COLO829 (cell line): ENCODE measurements at regions not wholly inside any gene's neighbourhood (a gene's known extent, or its start where the extent isn't known, plus 50 kb on each side); places are given as distances from the start of the nearest gene placed in this dataset.
"Not testable (repeated sequence)": the region's sequence is repeated elsewhere in the genome, so short reads cannot be mapped to it uniquely, and the experiment has no call there.

Source experiments
- DNase-seq: peaks from one replicate; pipeline ENCODE4 v3.0.0; 2012; ENCODE audit warnings: low spot score

DNA sequence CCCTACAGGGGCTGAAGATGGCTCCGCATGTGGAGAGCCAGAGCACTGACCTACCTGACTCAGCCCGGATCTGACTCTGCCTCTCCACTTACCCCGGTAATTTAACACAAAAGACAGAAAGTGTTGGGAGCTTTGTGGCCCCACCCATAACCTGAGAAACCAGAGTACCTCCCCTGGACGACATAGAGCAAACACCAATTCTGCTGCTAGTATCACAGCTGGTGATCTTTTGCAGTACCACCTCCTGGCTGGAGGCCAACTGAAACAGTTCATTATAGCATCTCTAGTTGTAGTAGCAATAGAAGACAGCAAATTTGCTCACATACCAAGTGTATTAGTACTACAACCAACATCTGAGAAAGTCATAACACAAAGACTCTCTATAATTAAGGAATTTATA is 443.9 kb downstream of the KLHL4 start:
- DNase-seq: no peak

DNA sequence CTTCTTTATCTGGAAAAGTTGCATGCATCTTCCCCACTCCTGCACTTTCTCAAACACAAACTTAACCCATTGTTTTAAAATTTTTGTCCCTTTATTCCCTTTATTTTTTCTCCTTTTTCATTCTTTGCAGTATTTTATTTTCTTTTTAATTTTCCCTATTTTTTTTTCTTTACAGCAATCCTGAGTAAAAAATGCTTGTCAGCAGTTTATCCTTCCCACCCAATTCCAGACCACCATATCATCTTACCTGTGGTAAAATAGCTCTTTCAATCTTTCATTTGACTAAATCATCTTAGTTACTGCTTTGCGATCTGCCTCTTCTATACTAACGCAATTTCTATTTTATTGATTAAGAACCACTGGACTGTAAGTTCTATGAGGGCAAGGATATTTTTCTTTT is 450.5 kb downstream of the KLHL4 start:
- no peak for DNase-seq

DNA sequence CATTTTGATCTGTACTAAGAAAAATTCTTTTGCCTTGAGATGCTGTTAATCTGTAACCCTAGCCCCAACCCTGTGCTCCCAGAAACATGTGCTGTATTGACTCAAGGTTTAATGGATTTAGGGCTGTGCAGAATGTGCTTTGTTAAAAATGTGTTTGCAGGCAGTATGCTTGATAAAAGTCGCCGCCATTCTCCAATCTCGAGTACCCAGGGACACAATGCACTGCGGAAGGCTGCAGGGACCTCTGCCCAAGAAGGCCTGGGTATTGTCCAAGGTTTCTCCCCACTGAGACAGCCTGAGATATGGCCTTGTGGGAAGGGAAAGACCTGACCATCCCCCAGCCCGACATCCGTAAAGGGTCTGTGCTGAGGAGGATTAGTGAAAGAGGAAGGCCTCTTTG is 454.5 kb downstream of the KLHL4 start:
- not testable (repeated sequence) for DNase-seq

DNA sequence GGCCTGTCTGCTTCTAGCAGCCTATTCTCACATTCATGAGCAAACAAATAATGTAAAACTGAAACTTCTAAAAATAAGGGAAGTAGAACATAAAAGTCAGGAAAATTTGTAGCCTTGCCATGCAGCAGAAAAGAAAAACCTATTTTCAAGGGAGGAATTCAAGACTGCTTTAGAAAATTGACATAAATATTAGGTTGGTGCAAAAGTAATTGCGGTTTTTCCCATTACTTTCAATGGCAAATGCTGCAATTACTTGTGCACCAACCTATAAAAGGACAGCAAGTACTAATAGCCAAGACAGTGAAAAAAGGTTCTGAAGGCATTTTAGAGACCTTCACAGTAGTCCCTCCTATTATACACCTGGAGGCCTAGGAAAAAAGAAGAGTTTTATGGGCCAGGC is 457.8 kb downstream of the KLHL4 start:
- DNase-seq: no peak

DNA sequence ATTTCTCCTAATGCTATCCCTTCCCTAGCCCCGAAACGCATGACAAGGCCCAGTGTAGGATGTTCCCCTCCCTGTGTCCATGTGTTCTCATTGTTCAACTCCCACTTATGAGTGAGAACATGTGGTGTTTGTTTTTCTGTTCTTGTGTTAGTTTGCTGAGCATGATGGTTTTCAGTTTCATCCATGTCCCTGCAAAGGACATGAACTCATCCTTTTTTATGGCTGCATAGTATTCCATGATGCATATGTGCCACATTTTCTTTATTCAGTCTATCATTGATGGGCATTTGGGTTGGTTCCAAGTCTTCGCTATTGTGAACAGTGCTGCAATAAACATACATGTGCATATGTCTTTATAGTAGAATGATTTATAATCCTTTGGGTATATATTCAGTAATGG is 490.3 kb downstream of the KLHL4 start:
- DNase-seq: not testable (repeated sequence)

DNA sequence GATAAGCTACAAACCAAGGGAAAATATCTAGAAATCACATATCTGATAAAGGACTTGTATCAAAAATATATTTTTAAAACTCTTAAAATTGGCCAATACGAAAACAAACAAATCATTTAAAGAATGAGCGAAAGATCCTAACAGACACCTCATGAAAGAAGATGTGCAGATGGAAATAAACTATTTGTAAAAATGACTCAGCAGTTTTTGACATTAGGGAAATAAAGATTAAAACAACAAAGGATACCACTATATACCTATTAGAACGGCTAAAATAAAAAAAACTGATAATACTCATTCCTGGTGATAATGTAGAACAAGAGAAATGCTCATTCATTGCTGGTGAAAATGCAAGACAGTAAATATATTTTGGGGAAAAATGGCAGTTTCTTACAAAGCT is 506.4 kb downstream of the KLHL4 start:
- no peak for DNase-seq

DNA sequence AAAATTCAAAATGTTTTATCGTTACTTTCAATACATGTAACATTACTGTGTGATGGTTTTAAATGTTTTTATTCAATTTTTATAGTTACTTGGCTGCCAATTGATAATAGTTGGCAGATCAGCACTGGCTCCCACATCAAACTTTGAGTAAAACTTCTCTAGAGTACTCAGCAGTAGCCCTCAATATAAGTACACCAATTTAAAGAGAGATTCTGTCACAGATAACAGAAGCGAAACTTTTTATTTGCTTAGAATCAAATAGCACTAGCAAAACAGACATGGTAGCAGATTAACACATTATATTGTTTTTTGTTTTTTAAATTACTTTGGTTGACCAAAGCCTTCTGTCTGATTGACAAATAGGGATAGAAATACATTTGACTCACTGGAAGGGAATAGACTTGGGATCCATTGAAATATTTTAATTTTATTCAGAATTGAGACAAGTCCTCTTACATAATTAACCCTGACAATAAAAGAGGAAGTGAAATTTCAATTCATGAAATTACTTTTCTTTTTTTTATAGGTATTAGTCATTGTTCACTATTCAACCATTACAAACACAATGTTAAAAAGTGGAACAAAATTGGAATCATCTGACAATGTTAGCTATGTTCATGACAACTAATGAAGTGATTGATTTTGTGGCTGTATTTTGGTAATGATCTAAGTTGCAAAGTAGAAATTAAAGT is 554.9 kb downstream of the KLHL4 start:
- no peak for DNase-seq

DNA sequence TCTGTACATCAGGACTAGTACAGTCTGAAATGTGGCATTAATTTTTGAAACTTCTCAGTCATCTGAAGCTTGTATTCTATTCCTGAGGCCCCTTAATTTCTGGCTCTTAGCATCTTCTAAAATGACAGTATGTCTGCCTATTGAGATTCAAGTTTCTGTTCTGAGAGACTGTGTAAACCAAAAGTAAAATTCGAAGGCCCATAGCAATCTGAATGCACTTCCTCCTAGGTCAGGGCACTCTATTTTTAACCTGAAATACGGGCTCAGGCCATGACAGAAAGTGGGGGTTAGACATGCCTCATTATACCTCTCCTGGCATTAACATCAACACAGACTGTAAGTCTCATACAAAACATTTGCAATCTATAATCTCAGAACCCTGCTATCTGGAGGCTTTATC is 584.4 kb downstream of the KLHL4 start:
- DNase-seq: no peak

DNA sequence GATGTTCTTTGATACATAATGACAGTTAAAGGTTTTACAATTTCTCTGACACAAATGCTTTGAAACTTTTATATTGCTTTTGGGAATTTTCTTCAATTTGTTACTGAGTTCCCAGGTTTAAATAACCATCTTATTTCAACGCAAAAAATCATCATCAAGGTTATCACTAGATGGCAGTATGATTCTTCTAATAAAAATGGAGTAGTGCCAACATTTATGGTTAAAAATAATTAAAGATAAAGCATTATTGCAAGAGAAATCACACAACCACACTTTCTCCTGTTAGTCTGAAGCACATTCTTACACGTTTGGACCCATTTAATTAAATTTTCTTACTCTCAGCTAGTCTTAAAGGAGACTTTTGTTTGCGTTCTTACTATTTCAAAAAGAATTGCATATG is 611.3 kb upstream of the CPXCR1 start:
- peak; percentile 4 for DNase-seq

DNA sequence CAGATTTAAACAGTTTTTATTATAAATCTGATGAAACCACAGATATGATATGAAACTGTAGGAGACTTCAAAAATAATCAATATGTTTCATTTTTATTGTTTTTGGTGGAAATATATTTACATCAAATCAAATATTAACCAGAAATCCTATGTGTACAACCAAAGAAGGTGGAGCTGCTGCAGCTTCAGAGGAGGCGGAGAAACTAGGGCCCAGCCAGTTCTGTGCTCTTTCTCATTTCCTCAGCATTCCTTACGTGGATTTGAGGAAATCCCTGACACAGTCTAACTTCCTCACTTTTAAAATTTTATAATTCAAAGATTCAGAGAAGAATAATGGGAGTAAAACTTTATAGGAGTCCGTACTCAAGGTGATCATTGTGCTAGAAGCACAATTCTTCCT is 610.7 kb upstream of the CPXCR1 start:
- no peak for DNase-seq

DNA sequence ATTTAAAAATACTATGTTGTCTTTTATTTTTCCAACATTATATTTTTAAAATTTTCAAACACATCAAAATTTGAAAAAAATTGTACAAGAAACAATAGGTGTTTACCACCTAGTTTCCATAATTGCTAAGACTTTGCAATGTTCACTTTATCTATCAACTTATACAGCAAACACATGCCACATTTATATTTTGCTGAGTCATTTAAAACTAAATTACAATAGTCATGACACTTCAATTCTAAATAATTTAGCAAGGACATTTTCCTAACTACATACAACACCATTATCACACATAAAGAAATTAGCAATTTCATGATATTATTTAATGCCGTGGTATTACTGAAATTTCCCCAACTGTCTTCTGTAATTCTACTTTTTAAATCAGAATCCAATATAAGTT is 600.4 kb upstream of the CPXCR1 start:
- DNase-seq: no peak

DNA sequence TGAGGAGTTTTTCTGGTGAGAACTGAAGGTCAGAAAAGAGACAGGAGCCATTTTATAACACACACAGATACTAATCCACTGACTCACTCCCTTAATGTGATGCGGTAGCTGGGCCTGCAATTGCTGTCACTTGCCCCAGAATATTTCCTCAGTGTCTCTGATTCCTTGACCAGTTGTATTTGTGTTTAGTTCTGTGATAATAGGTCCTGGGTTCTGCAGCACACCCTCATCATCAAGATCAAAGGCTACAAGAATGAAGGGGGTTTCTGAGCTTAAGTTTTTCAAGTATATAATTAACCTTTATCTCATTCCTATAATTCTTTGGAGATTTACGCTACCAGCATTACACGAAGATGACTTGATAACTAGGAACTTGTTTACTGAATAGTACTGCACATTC is 576.5 kb upstream of the CPXCR1 start:
- DNase-seq: no peak

DNA sequence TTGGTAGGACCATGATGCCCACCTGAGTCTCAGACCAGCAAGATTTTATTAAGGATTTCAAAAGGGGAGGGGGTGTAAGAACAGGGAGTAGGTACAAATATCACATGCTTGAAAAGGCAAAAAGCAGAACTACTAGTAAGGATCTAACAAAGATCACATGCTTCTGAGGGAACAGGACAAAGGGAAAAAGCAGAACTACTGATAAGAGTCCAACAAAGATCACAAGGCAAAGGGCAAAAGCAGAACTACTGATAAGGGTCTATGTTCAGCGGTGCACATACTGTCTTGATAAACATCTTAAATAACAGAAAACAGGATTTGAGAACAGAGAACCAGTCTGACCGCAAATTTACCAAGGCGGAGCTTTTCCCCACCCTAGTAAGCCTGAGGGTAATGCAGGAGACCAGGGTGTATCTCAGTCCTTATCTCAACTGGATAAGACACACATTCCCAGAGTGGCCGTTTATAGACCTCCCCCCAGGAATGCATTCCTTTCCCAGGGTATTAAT is 573.0 kb upstream of the CPXCR1 start:
- not testable (repeated sequence) for DNase-seq

DNA sequence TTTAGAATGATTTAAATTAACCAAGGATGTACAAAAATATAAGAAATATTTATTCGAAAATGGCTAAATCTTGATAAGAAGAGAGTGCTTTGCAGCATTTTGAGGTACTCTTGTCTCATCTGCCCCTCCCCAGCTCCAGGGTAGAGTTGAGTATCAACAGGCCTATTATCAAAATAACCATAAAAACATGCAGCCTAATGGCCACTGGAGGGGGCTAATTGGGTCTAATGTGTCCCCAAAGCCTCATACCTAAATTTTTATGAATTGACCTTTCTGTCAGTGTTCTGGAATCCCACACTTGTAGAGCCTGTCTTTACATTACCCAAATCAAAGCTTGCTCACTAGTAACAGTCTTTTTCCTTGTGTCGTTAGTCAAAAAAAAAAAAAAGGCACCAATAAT is 544.9 kb upstream of the CPXCR1 start:
- no peak for DNase-seq

DNA sequence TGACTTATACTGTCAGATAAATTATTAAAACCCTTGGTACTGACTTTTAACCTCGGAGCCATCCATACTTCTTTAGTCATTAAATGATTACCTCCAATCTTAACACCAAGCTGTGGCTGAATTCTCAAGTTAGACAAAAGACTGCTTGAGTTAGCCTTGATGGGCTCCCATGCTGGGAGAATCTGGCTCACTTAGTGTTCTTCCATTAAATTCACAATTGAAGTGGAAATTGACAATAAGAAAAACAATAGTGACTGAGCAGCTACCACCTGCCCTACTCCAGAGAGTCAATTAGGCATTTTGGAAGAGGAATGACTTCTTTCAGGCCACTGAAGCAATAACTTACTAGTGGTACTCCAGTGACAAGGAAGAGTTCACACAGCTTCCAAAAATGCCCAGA is 503.0 kb upstream of the CPXCR1 start:
- no peak for DNase-seq

DNA sequence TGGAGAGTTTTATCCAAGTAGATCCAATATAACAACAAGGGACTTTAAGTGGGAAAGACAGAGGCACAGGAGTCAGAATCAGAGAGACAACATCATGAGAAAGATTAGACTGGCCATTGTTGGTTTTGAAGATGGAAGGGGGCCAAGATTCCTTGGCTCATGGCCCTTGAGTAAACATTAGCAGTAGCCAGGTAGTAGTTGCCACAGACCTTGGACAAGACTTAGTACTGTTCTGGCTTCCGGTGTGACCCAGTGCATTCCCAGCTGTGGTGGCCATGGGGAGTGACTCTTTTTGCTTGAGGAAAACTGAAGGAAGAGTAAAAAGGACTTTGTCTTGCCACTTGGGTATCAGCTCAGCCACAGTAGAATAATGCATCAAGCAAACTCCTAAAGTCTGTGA is 462.2 kb upstream of the CPXCR1 start:
- DNase-seq: no peak

DNA sequence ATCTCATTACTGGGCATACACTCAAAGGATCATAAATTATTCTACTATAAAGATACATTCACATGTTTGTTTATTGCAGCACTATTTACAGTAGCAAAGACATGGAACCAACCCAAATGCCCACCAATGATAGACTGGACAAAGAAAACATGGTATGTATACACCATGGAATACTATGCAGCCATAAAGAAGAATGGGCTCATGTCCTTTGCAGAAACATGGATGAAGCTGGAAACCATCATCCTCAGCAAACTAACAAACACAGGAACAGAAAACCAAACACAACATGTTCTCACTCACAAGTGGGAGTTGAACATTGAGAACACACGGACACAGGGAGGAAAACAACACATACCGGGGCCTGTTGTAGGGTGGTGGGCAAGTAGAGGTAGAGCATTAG is 433.1 kb upstream of the CPXCR1 start:
- DNase-seq: not testable (repeated sequence)

DNA sequence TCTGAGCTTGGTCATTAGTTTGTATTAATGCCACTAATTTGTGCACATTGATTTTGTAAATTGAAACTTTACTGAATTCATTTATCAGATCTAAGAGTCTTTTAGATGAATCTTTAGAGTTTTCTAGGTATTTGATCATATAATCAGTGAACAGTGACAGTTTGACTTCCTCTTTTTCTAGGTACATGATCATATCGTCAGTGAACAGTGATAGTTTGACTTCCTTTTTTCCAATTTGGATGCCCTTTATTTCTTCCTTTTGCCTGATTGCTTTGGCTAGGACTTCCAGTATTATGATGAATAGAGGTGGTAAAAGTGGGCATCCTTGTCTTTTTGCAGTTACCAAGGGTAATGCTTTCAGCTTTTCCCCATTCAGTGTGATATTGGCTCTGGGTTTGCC is 421.4 kb upstream of the CPXCR1 start:
- no peak for DNase-seq

DNA sequence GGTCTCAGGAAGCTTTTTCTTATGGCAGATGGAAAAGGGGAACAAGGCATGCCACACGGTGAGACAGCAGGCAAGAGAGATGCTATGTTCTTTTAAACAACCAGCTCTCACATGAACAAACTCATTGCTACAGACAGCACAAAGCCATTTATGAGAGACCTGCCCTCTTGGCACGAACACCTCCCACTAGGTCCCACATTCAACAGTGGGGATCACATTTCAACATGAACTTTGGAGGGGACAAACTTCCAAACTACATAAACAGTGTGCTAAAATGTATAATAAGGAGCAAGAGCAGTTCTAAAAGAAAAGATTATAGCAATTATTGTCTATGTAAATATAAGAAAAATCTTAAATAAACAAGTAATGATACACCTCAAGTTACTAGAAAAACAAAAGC is 391.8 kb upstream of the CPXCR1 start:
- no peak for DNase-seq

DNA sequence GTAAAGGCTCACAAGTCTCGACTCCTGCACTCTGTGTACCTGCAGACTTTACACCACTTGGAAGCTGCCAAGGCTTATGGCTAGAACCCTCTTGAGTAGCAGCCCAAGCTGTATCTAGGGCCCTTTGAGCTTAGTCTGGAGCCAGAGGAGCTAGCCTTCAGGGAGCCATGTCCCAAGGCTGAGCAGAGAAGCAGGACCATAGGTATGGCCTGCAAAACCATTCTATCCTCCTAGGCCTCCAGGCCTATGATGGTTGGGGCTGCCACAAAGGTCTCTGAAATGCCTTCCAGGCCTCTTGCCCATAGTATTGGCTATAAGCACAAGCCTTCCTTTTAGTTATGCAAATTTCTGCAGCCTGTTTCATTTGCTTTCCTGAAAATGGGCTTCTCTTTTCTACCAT is 380.7 kb upstream of the CPXCR1 start:
- no peak for DNase-seq

DNA sequence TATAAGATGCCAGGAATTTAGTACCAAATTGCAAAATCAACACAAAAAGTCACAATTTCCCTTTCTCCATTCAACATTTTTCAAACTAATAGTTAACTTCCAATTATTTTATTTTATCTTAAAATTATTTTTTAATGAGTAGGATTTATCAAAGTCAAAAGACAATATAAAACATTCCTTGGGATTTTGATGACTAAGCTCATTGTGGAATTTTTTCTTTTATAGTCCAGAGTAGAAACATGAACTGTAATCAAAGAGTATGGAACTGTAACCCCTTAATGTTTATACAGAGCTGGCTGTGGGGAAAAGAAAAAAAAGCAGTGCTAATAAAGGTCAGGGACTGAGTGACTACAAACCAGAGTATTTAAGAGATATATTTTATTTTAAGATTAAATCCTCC is 368.6 kb upstream of the CPXCR1 start:
- no peak for DNase-seq

DNA sequence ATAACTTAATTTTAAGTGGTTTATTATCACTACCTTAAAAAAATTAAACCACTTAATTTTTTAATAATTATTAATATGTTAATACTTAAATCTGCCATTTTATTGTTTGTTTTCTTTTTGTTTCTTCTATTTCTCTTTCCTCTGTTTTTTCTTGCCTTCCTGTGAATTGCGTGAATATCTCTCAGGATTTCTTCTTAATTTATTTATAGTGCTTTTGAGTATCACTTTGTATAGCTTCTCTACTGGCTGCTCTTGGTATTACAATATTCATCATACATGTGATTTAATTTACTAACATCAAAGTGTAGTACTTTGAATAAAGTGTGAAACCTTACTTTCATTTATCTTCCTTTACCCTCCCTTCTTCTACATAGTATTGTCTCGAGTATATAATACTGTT is 349.5 kb upstream of the CPXCR1 start:
- no peak for DNase-seq

DNA sequence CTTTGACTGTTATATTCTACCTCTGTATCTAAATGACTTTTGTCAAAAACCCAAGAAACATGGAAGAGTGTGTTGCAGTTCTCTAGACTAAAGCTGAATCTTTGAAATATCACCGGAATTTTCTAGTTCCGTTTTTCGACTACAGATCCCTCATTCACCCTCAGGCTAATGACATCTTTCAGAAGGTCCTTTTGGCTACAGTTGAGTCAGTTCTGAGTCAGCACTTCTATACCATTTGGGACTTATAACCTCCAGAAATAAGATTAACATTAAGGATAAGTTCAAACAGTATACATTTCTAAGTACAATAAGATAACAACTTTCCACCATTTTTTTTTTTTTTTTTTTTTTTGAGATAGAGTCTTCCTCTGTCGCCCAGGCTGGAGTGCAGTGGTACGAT is 331.0 kb upstream of the CPXCR1 start:
- peak; percentile 4 for DNase-seq

DNA sequence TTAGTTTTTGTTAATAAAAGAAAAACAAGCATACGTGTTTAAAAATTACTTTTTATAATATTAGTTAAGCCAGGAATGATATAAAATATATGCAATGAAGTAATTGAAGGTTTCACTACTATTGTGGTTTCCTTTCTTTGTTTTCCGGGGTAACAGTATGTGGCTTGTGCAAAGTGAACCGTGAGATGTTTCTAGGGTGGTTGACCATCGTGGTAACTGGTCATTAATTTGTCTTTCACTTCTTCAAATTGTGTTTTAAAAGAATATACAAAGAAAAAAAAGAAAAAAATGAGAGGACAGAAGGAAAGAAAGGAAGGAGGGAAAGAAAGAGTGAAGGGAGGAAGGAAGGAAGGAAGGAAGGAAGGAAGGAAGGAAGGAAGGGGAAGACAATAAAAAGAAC is 330.1 kb upstream of the CPXCR1 start:
- no peak for DNase-seq

DNA sequence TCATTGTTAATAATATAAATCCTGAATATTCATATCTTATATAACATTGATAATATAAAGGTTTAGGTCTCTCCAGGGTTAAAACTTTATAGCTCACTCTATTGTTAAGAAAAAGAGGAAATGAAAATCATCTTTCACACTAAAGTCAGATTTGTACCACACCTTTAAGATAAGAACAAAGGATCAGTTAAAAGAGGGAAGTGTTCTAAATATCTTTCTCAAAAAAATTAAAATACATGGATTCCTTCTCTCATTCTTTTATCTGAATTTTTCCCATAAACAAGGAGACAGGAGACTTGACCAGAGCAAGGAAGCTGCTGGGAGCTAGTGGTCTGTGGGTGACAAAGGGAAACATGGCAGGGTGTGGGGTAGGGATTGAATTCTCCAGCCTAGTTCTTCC is 323.0 kb upstream of the CPXCR1 start:
- DNase-seq: no peak
